NCI-H748 treated with DMSO at 0.1 percent for 48 hours (cell line): ENCODE measurements at regions not wholly inside any gene's neighbourhood (a gene's known extent, or its start where the extent isn't known, plus 50 kb on each side); places are given as distances from the start of the nearest gene placed in this dataset.

Experiments used
- DNase-seq: peaks from one replicate; lab custom pipeline; 2025; lab: John Stamatoyannopoulos, UW

- DNase-seq, result no peak
Observed at GRCh38 chr3:44092497-44092896, 149.2 kb upstream of the TOPAZ1 start.

DNA sequence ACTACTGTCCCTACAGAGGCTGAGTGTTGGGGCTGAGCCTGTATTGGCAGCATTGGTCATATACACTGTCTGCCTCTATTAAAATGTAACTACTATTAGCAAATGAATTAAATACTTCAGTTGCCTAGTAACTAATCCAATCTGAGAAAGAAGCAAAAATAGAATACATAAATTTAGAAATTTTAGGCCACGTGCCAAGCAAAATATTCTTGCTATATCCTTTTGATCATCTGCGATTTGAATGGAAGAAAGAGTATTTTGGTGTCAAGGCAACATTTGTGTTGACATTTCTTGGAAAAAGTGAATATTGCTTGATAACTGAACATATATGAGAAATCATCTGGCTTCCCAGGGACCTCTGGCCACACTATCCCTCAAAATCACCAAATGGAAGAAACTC is 148.2 kb upstream of the TOPAZ1 start:
- DNase-seq, result no peak

GRCh38 chr3:44098656-44099415 is 142.8 kb upstream of the TOPAZ1 start:
- DNase-seq, result no peak

DNA sequence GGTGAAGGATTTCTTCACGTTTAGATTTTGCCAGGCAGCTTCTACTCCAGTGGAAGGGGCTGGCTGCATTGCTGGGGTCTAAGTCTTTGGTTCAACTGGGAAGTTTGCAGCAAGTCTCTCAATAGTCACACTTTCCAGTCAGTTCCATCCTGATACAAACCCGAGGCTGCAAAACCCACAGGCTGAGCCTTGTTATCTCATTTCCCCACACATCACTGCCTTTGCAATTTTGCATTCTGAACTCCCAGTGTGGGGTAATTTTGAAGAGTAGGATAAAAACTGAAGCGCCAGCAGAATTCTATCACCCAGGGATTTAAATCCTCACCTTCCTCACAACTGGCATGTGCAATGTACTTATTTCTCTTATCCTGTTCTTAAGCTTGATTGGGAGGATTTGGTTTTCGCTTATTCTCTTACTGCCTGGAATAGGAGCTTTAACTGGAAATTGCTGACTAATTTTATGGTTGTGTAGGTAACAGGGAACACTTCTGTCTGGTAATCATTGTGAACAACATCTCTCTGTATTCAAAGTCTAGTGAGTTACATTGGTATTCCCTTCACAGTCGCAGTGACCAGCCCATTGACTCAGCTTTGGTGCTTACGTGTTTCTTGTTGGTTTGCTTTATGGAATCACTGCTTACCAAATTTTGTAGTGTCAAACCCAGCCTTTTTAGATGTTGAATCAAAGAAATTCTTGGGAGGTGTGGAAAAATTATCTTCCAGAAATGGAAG is 142.0 kb upstream of the TOPAZ1 start:
- no peak for DNase-seq

DNA sequence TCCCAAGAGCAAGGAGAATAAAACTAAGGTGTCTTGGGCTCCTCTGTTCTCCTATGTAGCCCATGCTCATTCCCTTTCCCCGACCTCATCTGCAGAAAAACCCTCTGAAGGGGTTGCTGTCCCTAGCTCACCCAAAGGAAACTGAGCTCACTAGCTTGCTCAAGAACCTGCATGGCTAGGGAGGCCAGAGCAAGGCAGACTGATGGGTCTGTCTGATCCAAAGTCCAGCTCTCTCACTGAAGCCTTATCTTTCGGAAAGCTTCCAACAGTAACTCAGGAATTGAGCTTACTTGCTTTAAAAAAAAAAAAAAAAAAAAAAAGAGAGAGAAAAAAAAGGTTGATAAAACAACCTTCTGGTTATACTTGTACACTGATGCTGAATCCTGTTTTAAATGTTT is 141.4 kb upstream of the TOPAZ1 start:
- no peak for DNase-seq

GRCh38 chr3:44104043-44104442 is 137.6 kb upstream of the TOPAZ1 start:
- no peak for DNase-seq

GRCh38 chr3:44104668-44105321 is 136.9 kb upstream of the TOPAZ1 start:
- no peak for DNase-seq

GRCh38 chr3:44105571-44105970 is 136.1 kb upstream of the TOPAZ1 start:
- no peak for DNase-seq

DNA sequence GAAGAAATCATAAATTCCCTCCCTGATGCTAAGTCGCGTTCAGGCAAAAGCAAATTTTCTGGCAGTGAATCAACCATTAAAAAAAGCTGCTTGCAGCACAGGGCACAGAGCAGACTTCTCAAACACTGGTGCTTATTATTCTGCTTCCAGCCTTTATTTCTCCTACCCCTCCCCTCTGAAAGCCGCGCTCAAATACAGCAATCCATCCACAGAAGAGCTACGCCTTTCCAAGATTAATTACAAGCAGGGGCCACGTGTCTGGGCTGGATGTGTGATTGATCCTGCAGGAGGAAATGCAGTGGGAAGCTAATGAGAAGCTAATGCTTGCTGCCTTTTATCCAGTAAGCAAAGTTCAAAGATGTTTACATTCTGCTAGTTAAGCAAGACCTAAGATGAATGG is 134.9 kb upstream of the TOPAZ1 start:
- no peak for DNase-seq

DNA sequence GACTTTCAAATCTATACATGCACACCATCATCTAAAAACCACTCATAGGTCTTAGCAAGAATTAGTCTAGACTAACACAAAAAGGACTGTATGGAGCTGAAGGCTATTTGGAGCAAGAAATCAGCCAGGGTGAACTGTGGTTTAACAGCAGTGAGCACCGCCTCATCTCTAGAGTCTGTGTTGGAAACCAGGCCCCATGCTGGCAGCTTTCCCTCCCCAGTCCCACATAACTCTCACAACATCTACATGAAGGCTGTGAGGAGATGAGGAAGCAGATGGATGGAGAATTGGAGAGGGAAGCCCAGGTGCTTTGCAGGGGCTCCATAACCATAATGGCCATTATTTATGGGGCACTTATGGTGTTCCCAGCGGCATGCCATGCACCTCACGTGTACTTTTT is 133.2 kb upstream of the TOPAZ1 start:
- DNase-seq, result no peak

DNA sequence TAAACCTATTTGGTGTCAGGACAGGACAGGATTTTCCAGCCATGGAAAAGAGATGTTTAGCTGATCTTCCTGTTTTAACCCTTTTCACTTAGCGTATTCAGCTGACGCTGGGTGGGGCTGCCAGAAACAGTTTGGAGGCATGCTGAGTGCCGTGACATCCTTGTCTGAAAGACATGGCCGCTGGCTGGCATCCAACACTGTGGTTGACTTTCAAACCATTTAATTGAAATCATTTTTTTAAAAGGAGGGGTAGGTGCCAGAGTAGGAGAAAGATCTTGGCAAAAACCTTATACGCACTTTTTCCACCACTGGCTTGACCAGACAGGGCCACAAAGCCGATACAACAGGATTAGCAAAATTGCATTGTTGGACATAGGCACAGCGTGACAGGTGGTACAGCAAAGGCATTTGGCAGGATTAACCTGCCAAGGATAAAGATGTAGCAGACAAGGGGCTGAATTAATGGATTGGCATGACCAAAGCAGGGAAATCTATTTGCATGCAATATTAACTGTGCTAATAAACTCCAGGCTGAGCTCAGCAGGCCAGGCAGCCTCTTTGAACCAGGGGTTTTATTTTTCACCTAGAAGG is 131.8 kb upstream of the TOPAZ1 start:
- DNase-seq, result no peak

GRCh38 chr3:44110648-44111047 is 131.0 kb upstream of the TOPAZ1 start:
- no peak for DNase-seq

- no peak for DNase-seq
Observed at GRCh38 chr3:44111482-44111881, 130.2 kb upstream of the TOPAZ1 start.

GRCh38 chr3:44114142-44114541 is 127.5 kb upstream of the TOPAZ1 start:
- DNase-seq, result no peak

DNA sequence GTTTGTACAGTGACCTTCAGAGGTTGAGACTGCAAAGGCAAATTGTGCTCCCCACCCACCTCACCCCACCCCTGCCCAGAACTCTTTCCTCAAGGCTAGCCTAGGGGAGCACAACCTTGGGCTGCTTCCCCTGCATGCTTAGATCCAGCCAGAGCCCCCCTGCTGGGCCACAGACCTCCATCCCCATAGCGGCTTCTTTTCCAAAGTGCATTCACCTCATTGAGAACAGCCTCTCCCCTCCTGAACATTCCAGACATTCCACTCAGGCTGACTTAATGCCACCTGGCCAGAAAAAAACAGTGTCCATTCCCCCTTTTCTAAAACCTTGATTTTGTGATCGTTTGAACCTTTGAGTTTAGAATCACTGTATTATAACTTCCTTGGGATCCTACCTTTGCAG is 124.4 kb upstream of the TOPAZ1 start:
- DNase-seq, result no peak

- no peak for DNase-seq
Observed at GRCh38 chr3:44117736-44118135, 124.0 kb upstream of the TOPAZ1 start.

- DNase-seq, result no peak
Observed at GRCh38 chr3:44120721-44121582, 120.7 kb upstream of the TOPAZ1 start.

GRCh38 chr3:44125246-44125645 is 116.4 kb upstream of the TOPAZ1 start:
- no peak for DNase-seq

GRCh38 chr3:44125882-44126281 is 115.8 kb upstream of the TOPAZ1 start:
- DNase-seq, result no peak

DNA sequence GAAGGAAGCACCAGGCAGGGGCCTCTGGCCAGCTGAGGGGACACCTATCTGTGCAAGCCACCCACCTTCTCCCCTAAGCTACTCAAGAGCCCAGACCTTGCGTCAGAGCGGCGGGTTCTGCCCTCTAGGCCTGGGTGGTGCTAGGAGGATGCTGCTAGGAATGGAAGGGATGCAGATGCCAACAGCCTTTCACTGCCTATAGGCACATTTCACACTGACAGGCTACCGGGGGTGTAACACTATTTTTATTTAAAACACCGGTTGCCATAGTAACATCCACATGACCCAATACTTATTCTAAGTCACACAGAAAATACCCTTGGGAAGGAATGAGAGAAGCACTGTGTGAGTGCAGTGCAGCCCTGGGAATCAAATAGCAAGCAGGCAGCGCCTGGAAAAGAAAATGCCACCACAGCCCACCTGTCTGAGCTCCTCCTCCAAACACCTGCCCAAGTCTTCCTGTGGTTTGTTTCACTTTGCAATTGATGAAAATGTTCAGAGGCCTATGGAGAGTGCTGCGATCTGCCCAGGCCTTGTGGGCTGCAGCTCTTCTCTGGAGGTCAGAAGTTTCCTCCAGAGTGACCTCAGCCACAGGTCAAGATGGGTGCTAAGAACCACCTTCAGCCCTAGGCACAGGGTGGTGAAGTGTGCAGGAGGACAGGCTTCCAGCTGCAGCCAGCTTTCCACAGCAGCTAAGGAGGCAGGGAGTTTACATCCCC is 113.5 kb upstream of the TOPAZ1 start:
- DNase-seq, result no peak

DNA sequence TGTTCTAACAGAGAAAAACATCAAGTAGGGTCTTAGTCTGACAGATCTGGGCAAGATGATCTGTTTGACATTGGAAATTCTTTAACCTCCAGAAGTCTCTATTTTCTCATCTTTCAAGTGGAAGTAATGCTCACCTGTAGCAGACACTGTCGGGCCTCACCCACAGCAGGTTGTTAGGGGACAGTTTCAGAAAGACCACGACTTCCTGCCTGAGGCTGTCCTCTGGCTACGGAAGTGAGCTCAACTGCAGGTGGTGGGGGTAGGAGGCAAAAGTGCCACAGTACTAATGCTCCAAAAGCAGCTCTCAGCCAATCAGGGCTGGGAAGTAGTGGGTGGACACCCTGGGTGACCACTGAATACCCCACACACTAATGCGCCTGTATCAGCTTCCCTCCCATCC is 111.4 kb upstream of the TOPAZ1 start:
- DNase-seq, result no peak
